OCI-LY7 (cell line): ENCODE measurements at regions not wholly inside any gene's neighbourhood (a gene's known extent, or its start where the extent isn't known, plus 50 kb on each side); places are given as distances from the start of the nearest gene placed in this dataset.
"Not testable (repeated sequence)": the region's sequence is repeated elsewhere in the genome, so short reads cannot be mapped to it uniquely, and the experiment has no call there.

Experiments
- CTCF ChIP-seq: fragments of 200-600 bp; sonication (generic); conservative IDR thresholded peaks from 2 replicates; pipeline ENCODE4 v1.5.1; 2014; ENCODE audit warnings: mild to moderate bottlenecking, antibody characterized with exemption, low read length, moderate library complexity, mixed read lengths
- EZH2phosphoT487 ChIP-seq: fragments of 200-600 bp; sonication (generic); IDR thresholded peaks from 2 replicates; pipeline ENCODE4 v1.6.1; 2018; ENCODE audit warnings: low read depth, borderline replicate concordance, mild to moderate bottlenecking, mixed run types, antibody characterized with exemption, low read length, moderate library complexity, mixed read lengths

GRCh38 chr5:67746608-67747007 is 468.9 kb upstream of the PIK3R1 start:
- TF ChIP-seq CTCF, EZH2phosphoT487: not testable (repeated sequence)
